CD4-positive, alpha-beta memory T cell (primary cell): ENCODE measurements at regions not wholly inside any gene's neighbourhood (a gene's known extent, or its start where the extent isn't known, plus 50 kb on each side); places are given as distances from the start of the nearest gene placed in this dataset.

Source experiments
- CTCF ChIA-PET: fragments of 350-600 bp; sonication (Branson Sonifier 250); formaldehyde crosslinking; loops from one replicate; lab custom pipeline; 2021; ENCODE audit warnings: inconsistent platforms; ENCODE audit not compliant: partially characterized antibody; lab: Charles Lee
- POLR2A ChIA-PET: fragments of 350-600 bp; sonication (Branson Sonifier 250); formaldehyde crosslinking; loops from one replicate; lab custom pipeline; 2021; ENCODE audit not compliant: partially characterized antibody; lab: Charles Lee
- DNase-seq, 5 donors: peaks; one replicate each; pipeline versions ENCODE4 v3.0.0 to v3.0.0-alpha.2; 2020 to 2022; ENCODE audit warnings: mixed read lengths in 1 of 5
- H3K27ac ChIP-seq: one replicate; pipeline ENCODE4 v1.7.0; 2013; ENCODE audit warnings: low read depth, low read length
- H3K27me3 ChIP-seq: 2 replicates; pipeline ENCODE4 v1.7.0; 2013; ENCODE audit warnings: mild to moderate bottlenecking, low read length, moderate library complexity; ENCODE audit not compliant: insufficient read depth
- H3K36me3 ChIP-seq: 2 replicates; pipeline ENCODE4 v1.7.0; 2013; ENCODE audit warnings: mild to moderate bottlenecking, low read length, moderate library complexity; ENCODE audit not compliant: insufficient read depth
- H3K4me1 ChIP-seq: 2 replicates; pipeline ENCODE4 v1.7.0; 2013; ENCODE audit warnings: mild to moderate bottlenecking, low read length, moderate library complexity; ENCODE audit not compliant: insufficient read depth
- H3K4me3 ChIP-seq, 2 donors: one replicate each; pipeline ENCODE4 v1.7.0; 2013; ENCODE audit warnings: low read length in 2 of 2, mild to moderate bottlenecking in 1 of 2
- H3K9me3 ChIP-seq, 2 donors: one replicate each; pipeline ENCODE4 v1.7.0; 2013; ENCODE audit warnings: low read length in 2 of 2, control low read depth in 1 of 2; ENCODE audit not compliant: control insufficient read depth in 1 of 2
- H3K27ac Mint-ChIP-seq, 7 donors: one replicate each; pipeline ENCODE4 v1.8.0; 2020 to 2021; ENCODE audit warnings: mixed read lengths in 7 of 7, mild to moderate bottlenecking in 6 of 7, inconsistent platforms in 3 of 7, moderate library complexity in 3 of 7
- H3K27me3 Mint-ChIP-seq, 2 donors: one replicate each; pipeline ENCODE4 v1.8.0; 2020 to 2021; ENCODE audit warnings: mixed read lengths in 2 of 2
- H3K36me3 Mint-ChIP-seq, 2 donors: one replicate each; pipeline ENCODE4 v1.8.0; 2020 to 2021; ENCODE audit warnings: mixed read lengths in 2 of 2, inconsistent platforms in 1 of 2, mild to moderate bottlenecking in 1 of 2
- H3K4me1 Mint-ChIP-seq, 4 donors: one replicate each; pipeline ENCODE4 v1.8.0; 2020 to 2021; ENCODE audit warnings: mixed read lengths in 4 of 4, mild to moderate bottlenecking in 1 of 4
- H3K4me3 Mint-ChIP-seq, 8 donors: one replicate each; pipeline ENCODE4 v1.8.0; 2020 to 2021; ENCODE audit warnings: mixed read lengths in 8 of 8, mild to moderate bottlenecking in 7 of 8, moderate library complexity in 6 of 8, inconsistent platforms in 3 of 8
- H3K9me3 Mint-ChIP-seq, 8 donors: one replicate each; pipeline ENCODE4 v1.8.0; 2020 to 2021; ENCODE audit warnings: mixed read lengths in 8 of 8, mild to moderate bottlenecking in 5 of 8, inconsistent platforms in 3 of 8, moderate library complexity in 1 of 8
- intact Hi-C: fragments of 100-400 bp; cut with micrococcal nuclease; formaldehyde crosslinking; loops from one replicate; pipeline ENCODE4 v1.15.1; 2023

DNA sequence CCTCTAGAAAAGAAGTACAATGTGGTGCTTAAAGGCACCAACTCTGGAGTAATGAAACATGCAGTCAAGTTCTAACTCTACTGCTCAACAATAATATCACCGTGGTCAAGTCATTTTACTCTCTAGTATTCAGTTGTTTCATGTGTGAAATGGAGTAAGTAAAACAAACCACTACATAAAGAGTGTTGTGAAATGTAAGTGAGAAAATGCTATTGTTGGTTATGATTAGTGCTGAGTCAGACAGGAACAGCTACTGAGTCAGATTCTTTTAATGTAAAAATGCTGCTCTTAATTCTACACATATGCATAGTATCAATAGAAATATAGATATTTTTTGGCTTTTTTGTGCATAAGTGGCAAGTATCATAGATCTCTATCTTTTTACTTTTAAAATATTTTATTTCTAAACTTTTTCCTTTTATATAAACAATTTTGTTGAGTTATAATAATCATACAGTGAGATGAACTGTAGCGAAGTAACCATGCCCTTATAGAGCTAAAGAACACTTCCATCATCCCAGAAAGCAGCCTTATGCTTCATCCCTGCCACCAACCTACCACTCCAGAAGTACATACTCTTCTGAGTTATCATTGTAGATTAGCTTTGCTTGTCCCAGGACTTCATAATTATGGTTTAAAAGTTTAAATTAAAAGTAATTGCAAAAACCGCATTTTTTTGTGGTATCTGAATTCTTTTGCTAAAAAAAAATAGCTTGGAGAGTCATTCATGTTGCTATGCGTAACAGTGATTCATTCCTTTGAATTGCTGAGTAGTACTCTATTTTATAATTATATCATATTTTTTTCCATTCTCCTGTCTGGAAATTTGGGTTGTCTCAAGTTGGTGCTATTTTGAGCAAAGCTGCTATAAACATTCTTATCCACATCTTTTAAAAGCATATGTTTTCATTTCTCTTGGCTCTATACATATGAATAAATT is 548.2 kb upstream of the CLINT1 start:
- no peak for DNase-seq
- ChIA-PET POLR2A (no interaction called here), CTCF (interaction anchor here (1.4 kb wide), 1 partner anchor 19 kb away, joined by 3 read pairs; no protein-coding TSS in a partner anchor)
- Mint-ChIP-seq H3K4me1 (no peaks in the 10 kb centered on the region), H3K9me3 (peaks cover 0 to 24% (median 17%) of the 10 kb centered on the region in 8 donors), H3K27ac (no peak overlapping the region), H3K27me3 (no peaks in the 10 kb centered on the region), H3K36me3 (peaks cover 0 to 3% of the 10 kb centered on the region in 2 donors), H3K4me3 (no peak overlapping the region)
- Histone ChIP-seq H3K27me3 (no peaks in the 10 kb centered on the region), H3K4me3 (no peak overlapping the region), H3K36me3 (no peaks in the 10 kb centered on the region), H3K9me3 (no peaks in the 10 kb centered on the region), H3K27ac (no peak overlapping the region), H3K4me1 (no peaks in the 10 kb centered on the region)
- intact Hi-C loops: no loop called here

DNA sequence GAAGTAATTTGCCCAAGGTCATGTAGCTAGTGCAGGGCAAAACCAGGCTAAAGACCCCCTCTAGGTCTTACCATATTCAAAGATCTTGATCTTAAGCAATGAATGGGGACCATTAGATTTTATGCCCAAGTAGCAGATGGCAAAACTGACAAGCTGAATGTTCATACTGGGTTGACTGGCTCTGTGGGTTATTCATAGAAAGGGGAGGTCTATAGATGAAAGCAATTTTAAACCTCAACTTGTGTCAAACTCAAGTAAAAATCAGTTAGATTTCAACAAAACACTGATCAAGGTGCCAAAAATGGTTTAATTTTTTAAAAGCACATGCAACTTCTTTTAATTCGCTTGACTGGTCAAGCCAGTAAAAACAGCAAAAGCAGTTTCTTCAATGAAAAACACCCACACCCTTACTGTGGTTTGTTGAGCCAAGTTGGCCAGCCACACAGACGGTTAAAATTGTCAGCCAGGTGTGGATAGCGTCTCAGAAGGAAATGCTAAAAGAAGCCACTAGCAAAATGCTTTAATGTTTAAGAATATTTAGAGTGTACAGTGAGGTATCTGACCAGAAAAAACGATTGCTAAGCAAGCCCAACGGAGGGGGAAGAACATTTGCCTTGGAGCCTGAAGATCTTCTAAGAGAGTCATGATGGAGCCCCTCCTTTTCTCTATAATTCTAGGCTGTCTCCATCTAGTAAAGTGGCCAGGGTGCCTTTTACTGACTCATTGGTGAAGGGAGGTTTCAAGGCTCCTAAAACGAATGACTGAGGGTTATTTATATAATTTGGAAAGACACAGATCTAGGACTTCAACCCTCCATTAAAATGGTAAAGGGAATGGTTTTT is 539.6 kb upstream of the CLINT1 start:
- no peaks in the 10 kb centered on the region for H3K4me1 Mint-ChIP-seq
- Histone ChIP-seq H3K4me3 (no peak overlapping the region), H3K4me1 (no peaks in the 10 kb centered on the region), H3K27me3 (no peaks in the 10 kb centered on the region), H3K9me3 (no peaks in the 10 kb centered on the region), H3K36me3 (no peaks in the 10 kb centered on the region), H3K27ac (no peak overlapping the region)
- ChIA-PET CTCF (no interaction called here), POLR2A (no interaction called here)
- intact Hi-C loops: no loop called here
- H3K27me3 Mint-ChIP-seq: peaks cover 0 to 5% of the 10 kb centered on the region in 2 donors
- peaks cover 0 to 12% (median 7%) of the 10 kb centered on the region in 8 donors for H3K9me3 Mint-ChIP-seq
- H3K4me3 Mint-ChIP-seq: no peak overlapping the region
- peaks cover 0 to 3% of the 10 kb centered on the region in 2 donors for H3K36me3 Mint-ChIP-seq
- H3K27ac Mint-ChIP-seq: no peak overlapping the region
- no peak for DNase-seq

DNA sequence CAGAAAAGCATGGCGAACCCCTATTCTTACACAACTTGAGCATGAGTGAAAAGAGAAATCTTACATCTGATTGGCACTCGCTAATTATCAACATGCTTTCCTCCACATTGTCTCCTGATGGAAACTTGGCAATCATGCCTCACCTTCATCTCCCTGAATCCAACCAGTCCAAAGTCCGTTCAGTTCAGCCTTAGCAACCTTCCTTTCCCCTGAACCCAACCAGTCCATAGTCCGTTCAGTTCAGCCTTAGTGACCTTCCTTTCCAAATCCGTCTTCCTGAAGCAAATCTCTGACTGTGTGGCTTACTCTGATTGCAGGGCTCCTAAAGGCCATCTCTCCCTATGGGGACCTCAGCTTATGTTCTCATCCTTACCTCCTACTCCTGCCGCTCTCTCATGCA is 538.3 kb upstream of the CLINT1 start:
- Mint-ChIP-seq H3K9me3 (peaks cover 0 to 5% (median under 1%) of the 10 kb centered on the region in 8 donors), H3K27me3 (peaks cover 0 to 5% of the 10 kb centered on the region in 2 donors), H3K27ac (no peak overlapping the region), H3K4me1 (no peaks in the 10 kb centered on the region), H3K36me3 (no peaks in the 10 kb centered on the region), H3K4me3 (no peak overlapping the region)
- Histone ChIP-seq H3K36me3 (no peaks in the 10 kb centered on the region), H3K4me3 (no peak overlapping the region), H3K27me3 (no peaks in the 10 kb centered on the region), H3K27ac (no peak overlapping the region), H3K9me3 (no peaks in the 10 kb centered on the region), H3K4me1 (no peaks in the 10 kb centered on the region)
- POLR2A ChIA-PET: no interaction called here
- no peak for DNase-seq
- CTCF ChIA-PET: no interaction called here
- intact Hi-C loops: no loop called here

DNA sequence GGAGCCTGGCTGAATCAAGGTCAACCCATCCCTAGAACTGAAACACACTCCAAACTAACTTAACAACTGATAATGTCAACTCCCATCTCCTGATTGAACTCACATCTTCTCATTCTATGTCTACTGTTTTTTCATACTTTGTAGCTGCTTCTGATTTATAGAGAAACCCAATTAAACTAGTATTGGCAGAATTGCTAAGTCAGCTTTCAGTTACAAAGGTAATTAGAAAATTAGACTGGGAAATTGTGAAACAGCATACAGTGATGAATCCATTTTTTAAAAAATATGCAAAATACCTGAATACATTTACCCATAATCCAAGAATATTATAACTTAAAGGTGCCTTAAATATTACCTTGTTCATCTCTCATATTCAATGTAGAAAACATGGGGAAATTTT is 535.2 kb upstream of the CLINT1 start:
- no peak overlapping the region for H3K4me3 ChIP-seq
- no peaks in the 10 kb centered on the region for H3K36me3 Mint-ChIP-seq
- DNase-seq: no peak
- POLR2A ChIA-PET: no interaction called here
- no peaks in the 10 kb centered on the region for H3K27me3 ChIP-seq
- H3K4me3 Mint-ChIP-seq: no peak overlapping the region
- H3K9me3 ChIP-seq: no peaks in the 10 kb centered on the region
- intact Hi-C loops: no loop called here
- no peak overlapping the region for H3K27ac ChIP-seq
- peaks cover 0 to 2% (median 0%) of the 10 kb centered on the region in 8 donors for H3K9me3 Mint-ChIP-seq
- no peaks in the 10 kb centered on the region for H3K4me1 Mint-ChIP-seq
- H3K27ac Mint-ChIP-seq: no peak overlapping the region
- H3K27me3 Mint-ChIP-seq: peaks cover 0 to 5% of the 10 kb centered on the region in 2 donors
- no peaks in the 10 kb centered on the region for H3K36me3 ChIP-seq
- no peaks in the 10 kb centered on the region for H3K4me1 ChIP-seq
- CTCF ChIA-PET: no interaction called here

DNA sequence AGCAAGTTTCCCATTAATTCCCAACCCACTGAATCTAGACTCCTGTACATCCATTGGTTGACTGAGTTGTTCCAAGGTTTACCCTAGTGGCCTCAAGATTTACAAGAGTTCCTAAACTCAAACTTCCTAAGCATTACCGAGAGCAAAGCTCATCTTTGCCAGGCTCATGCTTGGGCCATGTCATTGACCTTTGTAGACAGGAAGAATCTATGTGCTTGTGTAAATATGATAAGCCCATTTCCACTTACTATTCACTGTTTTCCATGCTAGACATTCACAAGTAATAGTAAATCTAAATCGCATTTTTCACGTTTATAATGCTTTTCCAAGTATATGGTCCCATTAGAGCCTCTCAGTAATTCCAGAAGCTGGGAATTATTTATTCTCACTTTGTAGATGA is 534.5 kb upstream of the CLINT1 start:
- no peak overlapping the region for H3K4me3 ChIP-seq
- no peak for DNase-seq
- Mint-ChIP-seq H3K4me3 (no peak overlapping the region), H3K9me3 (peaks cover 0 to 2% (median 0%) of the 10 kb centered on the region in 8 donors), H3K36me3 (no peaks in the 10 kb centered on the region), H3K27me3 (peaks cover 0 to 5% of the 10 kb centered on the region in 2 donors), H3K27ac (no peak overlapping the region), H3K4me1 (no peaks in the 10 kb centered on the region)
- no peaks in the 10 kb centered on the region for H3K4me1 ChIP-seq
- no peaks in the 10 kb centered on the region for H3K9me3 ChIP-seq
- ChIA-PET CTCF (no interaction called here), POLR2A (no interaction called here)
- H3K36me3 ChIP-seq: no peaks in the 10 kb centered on the region
- H3K27ac ChIP-seq: no peak overlapping the region
- intact Hi-C loops: no loop called here
- no peaks in the 10 kb centered on the region for H3K27me3 ChIP-seq

DNA sequence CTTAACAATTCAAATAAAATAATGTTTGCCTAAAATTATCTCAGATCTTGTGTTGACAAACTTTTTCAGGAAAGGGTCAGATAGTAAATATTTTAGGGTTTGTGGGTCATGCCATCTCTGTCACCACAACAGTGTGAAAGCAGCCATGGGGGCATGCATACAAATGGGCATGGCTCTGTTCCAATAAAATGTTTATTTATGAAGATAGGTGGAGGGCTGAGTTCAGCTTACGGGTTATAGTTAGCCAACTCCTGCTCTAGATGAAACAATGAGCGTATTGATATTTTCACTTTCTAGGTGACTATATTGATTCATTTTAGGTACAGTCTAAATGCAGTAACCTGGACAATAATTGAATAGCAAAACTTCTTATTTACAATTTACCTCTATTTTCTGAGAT is 533.8 kb upstream of the CLINT1 start:
- no peaks in the 10 kb centered on the region for H3K36me3 ChIP-seq
- intact Hi-C loops: no loop called here
- peaks cover 0 to 2% (median 0%) of the 10 kb centered on the region in 8 donors for H3K9me3 Mint-ChIP-seq
- H3K4me3 ChIP-seq: no peak overlapping the region
- CTCF ChIA-PET: no interaction called here
- H3K27ac Mint-ChIP-seq: no peak overlapping the region
- POLR2A ChIA-PET: no interaction called here
- no peak overlapping the region for H3K4me3 Mint-ChIP-seq
- H3K4me1 Mint-ChIP-seq: no peaks in the 10 kb centered on the region
- peaks cover 0 to 5% of the 10 kb centered on the region in 2 donors for H3K27me3 Mint-ChIP-seq
- no peaks in the 10 kb centered on the region for H3K9me3 ChIP-seq
- H3K4me1 ChIP-seq: no peaks in the 10 kb centered on the region
- DNase-seq: no peak
- H3K27me3 ChIP-seq: no peaks in the 10 kb centered on the region
- no peaks in the 10 kb centered on the region for H3K36me3 Mint-ChIP-seq
- no peak overlapping the region for H3K27ac ChIP-seq

DNA sequence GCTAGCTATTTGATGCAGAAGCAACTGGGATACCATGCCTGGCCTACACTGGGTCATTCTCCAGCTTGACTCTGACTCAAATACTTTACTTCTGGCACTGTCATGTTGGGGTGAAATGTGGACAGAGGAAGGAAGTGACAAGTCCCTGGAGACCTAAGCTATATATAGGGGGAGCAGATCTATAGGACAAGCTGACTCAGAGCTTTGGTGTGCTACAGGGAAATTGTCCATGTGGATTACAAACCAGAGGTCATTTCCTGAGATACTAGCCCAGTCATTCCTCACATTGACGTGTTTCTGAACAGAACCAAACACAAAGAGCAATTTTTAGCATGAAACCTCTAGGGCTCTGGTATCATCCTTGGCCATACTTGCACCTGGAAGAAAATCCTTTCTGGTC is 531.6 kb upstream of the CLINT1 start:
- no peak overlapping the region for H3K27ac Mint-ChIP-seq
- peaks cover 0 to 7% (median 0%) of the 10 kb centered on the region in 8 donors for H3K9me3 Mint-ChIP-seq
- ChIA-PET POLR2A (no interaction called here), CTCF (no interaction called here)
- H3K9me3 ChIP-seq: no peaks in the 10 kb centered on the region
- intact Hi-C loops: no loop called here
- no peak overlapping the region for H3K27ac ChIP-seq
- no peaks in the 10 kb centered on the region for H3K4me1 Mint-ChIP-seq
- no peaks in the 10 kb centered on the region for H3K4me1 ChIP-seq
- H3K36me3 Mint-ChIP-seq: no peaks in the 10 kb centered on the region
- H3K27me3 Mint-ChIP-seq: peaks cover 0 to 5% of the 10 kb centered on the region in 2 donors
- no peaks in the 10 kb centered on the region for H3K27me3 ChIP-seq
- no peak overlapping the region for H3K4me3 ChIP-seq
- no peak overlapping the region for H3K4me3 Mint-ChIP-seq
- H3K36me3 ChIP-seq: no peaks in the 10 kb centered on the region
- DNase-seq: no peak
